Left lobe of liver (tissue), 2 donors: ENCODE measurements at regions not wholly inside any gene's neighbourhood (a gene's known extent, or its start where the extent isn't known, plus 50 kb on each side); places are given as distances from the start of the nearest gene placed in this dataset.
A peak's percentile ranks its signal among the peaks of the same experiment; 100 is the strongest.

Experiments used
- ATAC-seq: fragments of 200-7000 bp; cut with Tn5 transposase; one replicate; pipeline ENCODE4 v1.9.1; 2020; ENCODE audit warnings: mild to moderate bottlenecking, moderate library complexity
- DNase-seq: peaks from one replicate; pipeline ENCODE4 v3.0.0-alpha.2; 2020; ENCODE audit warnings: low spot score
- donor health status: DM: no; HTN: no; CAD: no; lungs with moderate emphysema.
- donor health status: DM: no; HTN: yes; CAD: no.

DNA sequence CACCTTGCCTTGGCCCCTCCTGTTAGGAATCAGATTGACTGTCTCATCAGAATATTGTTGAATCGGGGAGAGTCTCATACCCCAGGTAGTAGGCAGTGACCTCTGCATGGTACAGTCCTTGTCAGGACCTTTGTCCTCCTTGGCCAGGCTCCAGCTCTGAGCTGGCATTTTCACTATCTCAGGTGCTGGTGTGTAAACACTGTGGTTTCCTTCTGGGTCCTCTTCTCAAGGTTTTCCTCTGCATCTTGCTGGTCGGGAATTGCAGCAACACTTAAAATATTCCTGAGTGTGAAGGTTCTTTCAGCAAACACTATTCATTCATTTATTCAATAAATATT, 69.7 kb upstream of the TAMM41 start:
- ATAC-seq (peak; percentile 90), DNase-seq (peak; percentile 70)

DNA sequence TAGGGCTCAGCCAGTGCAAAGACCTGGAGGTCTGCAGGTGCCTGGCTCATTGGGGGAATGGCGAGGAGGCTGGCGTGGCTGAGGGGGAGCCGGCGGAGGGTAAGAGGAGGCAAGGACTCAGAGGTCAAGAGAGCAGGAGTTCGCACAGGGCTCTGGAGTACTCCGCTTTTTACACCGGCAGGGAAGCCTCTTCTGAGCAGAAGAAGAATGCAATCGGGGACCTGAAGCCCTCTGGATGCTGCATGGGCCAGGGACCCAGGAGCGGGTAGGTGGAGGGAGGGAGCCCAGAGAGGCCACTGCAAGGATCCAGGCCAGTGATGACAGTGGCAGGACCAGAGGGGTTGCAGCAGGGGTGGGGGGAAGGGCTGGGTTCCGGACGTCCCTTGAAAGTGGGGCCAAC, 70.4 kb upstream of the TAMM41 start:
- no peak for ATAC-seq
- no peak for DNase-seq

DNA sequence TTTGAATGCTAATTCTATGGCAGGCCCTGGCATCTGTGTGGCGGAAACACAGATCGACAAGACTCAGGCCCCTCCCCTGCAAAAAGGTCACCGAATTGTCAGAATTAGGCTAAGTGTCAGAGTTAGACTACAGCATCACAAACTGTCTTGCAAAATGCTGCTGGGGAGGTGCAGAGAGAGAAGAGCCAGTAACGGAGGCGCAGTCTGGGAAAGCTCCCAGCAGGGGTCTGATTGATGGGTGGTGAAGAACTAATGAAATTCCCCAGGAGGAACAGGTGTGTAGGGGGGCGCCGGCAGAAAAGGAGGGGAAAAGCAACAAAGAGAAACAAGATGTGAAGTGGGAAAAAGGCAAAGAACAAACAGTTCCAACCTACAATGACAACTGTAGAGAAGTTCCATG, 72.7 kb upstream of the TAMM41 start:
- ATAC-seq = no peak

DNA sequence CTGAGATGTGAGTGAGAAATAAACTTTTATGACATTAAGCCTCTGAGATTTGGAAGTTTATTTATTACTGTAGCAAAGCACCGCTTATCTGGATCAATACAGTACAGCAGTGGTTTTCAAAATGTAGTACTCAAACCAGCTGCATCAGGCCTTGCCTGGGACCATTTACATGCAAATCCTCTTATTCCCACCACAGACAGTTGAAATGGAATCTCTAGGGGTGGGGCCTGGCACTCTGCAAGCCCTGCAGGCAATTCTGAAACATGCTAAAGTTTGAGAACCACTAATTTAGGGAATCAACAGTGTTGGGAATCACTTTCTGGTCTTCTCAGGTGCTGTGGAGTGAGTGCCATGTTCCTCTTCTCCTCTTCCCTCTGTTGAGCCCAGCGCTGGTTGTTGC, 77.8 kb upstream of the TAMM41 start:
- no peak for DNase-seq

More for the DNA sequence above, 72.7 kb upstream of the TAMM41 start:
- DNase-seq = no peak

DNA sequence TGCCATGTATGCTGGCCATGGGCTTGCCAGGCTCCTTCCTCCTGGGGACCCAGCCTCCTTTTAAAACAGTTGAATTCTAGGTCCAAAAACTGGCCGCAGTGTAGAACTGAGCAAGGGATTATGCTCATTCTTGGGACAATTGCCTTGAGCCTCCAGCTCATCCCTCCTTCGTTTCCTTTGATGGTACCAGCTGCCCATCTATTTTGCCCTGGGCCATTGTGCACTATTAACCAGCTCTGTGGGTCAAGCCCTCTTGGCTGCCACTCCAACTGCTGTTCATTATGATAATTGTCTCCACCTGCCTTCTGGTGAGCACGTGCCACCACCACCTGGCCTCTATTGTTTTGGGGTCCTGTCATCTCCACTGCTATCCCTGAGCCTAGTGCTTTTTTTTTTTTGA, 75.8 kb upstream of the SYN2 start:
- DNase-seq (no peak), ATAC-seq (no peak)

More for the DNA sequence above, 77.8 kb upstream of the TAMM41 start:
- ATAC-seq = no peak

DNA sequence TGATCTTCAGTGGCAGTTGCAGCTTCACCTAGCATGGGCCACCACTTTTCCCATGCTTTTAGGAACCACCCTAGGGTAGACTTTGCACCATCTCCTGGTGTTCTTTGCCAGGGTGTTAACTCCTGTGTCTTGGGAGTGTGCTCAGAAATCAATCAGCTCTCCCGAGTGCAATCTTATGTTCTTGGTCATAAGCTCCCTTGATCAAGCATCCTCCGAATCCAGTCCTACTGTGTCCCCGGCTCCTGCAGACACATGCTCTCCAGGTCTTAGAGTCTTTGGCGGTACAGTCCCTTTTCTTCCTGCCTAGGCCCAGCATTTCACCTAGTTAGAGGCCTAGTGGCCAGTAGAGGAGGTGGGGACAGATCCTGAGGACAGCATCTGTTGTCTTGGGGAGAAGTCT, 74.7 kb upstream of the SYN2 start:
- no peak for DNase-seq
- no peak for ATAC-seq

DNA sequence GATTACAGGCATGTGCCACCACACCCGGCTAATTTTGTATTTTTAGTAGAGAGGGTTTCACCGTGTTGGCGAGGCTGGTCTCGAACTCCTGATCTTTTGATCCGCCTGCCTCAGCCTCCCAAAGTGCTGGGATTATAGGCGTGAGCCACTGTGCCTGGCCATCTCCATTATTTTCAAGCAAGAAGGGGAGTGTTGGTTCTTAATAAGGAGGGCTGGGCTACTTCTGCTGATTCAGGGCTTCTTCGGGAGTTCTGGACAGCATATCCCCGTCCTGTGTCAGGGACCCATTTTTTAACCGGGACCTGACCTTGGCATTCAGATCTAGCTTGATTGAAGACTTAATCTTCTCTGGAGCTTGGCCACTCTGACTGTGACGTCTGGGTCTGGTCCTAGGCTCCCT, 74.1 kb upstream of the SYN2 start:
- no peak for DNase-seq

DNA sequence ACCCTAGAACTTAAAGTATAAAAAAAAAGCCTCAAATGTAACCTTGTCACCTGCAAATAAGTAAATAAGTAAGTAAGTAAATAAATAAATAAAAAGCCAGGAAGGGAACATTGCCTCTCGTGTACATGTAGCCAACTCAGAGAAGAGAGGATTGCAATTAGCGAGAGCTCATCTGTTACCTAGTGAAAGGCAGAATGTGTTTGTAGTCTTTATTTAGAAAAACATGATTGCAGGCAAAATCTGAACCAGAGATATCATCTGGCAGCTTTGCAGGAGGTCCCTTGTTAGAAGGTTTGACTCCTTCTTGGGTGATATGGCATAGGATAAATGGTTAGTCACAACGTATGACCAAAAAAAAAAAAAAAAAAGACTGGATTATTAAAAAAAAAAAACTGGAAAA, 71.6 kb upstream of the SYN2 start:
- ATAC-seq (no peak), DNase-seq (no peak)

More for the DNA sequence above, 74.1 kb upstream of the SYN2 start:
- ATAC-seq = no peak

DNA sequence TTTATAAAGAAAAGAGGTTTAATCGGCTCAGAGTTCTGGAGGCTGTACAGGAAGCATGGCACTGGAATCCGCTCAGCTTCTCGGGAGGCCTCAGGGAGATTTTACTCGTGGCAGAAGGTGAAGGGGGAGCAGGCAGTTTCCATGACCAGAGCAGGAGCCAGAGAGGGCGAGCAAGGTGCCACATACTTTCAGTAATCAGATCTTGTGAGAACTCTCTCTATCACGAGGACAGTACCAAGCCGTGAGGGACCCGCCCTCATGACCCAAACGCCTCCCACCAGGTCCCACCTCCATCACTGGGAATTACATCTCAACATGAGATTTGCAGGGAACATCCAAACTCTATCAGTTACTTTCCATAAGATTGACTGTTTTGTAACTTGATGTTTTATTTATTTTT, 70.7 kb upstream of the SYN2 start:
- no peak for ATAC-seq
- no peak for DNase-seq

DNA sequence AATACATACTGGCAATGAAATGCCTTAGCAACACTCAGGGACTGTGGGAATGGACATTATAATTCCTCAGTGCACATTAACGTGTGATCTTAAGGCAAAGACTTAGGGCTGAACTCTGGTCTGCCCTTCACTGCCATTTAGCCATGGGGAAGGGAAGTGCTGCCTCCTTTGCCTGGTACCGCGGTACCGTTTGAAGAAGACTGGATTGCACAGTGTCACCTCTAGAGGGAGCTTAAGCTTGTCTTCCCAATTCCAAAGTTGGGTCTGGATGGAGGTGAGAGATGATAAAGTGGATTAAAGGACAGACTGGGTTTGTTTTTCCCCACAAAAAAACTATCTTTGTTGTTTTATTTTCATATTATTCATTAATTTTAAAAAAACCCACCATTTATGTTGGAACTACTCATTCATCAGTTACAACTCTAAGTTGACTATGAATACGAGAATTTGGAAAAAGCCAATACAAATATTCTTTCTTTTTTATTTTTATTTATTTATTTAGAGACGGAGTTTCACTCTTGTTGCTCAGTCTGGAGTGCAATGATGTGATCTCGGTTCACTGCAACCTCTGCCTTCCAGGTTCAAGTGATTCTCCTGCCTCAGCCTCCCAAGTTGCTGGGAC, 60.0 kb upstream of the SYN2 start:
- DNase-seq = no peak
- peak; percentile 97 for ATAC-seq

DNA sequence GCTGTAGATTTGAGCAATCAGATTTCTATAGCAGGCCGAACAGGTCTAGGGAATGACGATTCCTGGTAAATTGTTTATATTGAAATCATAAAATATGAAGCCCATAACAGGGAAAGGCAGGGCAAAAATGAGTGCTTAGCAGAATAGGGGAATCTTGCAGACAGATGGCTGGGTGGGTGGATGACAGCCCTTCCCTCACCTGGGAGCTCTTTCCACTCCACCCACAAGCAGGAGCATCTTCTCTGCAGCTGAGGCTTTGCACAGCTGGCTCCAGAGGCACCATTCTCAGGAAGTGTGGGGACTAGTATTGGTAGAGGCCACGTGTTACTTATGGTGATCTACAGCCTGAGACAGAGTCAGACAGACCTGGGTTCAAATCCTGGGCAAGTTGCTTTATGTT, 55.9 kb upstream of the SYN2 start:
- ATAC-seq (no peak), DNase-seq (no peak)

DNA sequence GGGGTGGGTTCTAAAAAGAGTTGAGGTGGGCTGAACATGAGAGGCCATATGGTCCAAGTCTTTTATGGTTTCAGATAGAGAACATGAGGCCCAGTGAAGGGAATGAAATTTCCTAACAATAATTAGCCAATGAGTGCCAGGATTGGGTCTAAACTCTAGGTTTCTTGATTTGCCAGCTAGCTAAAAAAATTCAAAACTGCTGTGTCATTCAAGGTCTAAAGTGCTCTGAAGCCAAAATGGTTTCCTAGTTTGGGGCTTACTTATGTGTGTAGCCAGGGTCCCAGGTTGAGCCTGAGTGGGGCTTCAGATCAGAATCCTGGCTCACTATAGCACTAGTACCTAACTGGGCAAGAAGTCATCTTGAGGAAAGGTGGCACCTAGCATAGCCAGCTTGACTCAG, 55.3 kb upstream of the SYN2 start:
- ATAC-seq = no peak
- no peak for DNase-seq

DNA sequence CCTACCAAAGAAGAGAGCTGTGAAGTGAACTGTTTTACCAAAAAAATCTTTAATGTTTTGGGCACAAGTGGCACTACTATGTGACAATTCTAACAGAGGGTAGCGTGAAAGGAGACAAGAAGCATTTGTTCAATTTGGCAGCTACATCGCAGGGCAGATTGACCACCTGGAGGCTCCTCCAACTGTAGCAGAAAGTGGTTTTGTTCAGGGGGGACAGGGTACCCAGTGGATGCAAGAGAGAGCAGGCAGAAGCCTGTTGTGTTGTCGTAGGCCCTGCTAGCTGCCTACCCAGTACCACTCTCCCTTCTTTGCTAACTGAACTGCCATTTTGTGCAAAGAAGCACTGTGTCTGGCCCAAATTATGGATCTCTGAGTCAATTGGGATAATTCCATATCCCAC, 54.8 kb upstream of the SYN2 start:
- ATAC-seq = no peak
- no peak for DNase-seq

DNA sequence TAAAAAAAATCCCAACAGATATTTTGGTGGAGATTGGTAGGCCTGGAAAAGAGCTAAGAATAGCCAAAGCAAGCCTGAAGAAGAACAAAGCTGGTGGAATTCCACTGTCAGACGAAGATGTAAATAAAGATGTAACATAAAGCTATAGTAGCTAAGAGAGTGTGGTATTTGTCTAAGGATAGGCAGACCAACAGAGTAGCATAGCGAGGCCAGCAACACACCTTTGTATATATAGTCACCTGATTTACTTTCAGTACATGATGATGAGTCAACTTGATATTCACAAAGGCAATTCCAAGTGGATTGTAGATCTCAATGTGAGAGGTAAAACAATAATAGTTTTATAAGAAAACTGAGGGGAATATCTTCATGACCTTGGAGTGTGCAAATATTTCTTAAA, 53.6 kb upstream of the SYN2 start:
- DNase-seq = no peak
- no peak for ATAC-seq

DNA sequence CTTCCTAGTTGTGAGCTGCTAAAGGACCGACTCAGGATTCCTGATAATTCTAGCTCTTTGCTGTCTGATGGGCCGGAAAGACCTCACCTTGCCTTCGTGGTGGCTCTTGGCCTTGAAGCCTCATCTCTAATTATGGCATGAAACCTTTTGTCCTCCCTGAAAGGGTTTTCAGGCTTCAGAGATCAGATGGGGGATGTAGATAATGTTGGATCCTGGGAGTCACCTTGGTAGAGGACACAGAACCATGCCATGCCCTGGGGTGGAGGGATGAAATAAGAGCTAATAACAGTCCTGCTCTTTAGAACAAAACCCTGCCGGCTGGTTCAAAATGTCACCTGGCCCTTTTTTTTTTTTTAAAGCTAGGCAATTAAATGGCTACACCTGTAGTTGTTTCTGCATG, 50.8 kb upstream of the SYN2 start:
- DNase-seq (no peak), ATAC-seq (no peak)

DNA sequence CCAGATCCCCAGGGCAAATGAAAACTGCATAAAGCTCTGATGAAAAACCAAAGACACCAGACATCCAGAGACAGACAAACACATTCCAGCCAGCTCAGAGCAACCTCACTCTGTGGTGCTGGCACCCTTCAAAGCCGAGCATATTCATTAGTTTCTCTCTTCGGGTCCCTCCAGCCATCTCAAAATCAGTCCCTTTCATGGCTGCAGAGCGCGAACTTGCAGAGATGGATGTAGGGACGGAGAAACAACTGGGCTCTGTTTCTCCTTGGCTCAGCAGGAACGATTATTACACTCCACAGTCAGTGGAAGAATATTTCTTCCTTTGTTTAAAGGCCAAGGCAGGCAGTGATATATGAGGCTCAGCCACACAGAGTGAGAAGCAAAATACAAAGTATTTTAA, 50.4 kb upstream of the SYN2 start:
- DNase-seq = no peak
- no peak for ATAC-seq

DNA sequence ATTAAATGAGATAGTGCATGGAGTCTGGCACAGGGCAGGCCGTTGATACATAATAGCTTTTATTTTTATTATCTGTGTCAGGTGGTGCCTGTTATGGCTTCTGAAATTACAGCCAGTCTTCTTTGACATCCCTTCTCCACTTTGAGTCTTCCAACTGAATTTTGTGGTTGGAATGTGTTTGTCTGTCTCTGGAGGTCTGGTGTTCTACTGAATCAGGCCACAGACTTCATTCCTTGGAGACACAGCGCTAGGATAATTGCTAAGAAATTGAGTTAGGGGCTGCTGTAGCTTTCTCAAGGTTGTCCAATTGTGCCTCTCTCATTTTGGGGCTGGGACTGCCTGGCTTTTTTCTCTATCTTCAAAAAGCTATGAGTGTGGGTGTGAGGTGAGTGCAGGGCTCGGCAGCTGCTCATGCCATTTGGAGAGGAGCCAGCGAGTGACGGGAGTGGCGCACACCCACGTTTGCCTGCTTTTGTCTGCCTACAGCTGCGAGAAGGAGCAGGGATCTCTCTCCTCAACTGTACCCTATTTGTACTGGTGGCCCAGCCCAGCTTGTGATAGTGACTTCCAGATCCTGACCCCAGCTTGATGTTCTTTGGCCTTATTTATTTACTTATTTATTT, 49.8 kb upstream of the SYN2 start:
- DNase-seq = no peak
- no peak for ATAC-seq
